ENCODE measurements at regions not wholly inside any gene's neighbourhood (a gene's known extent, or its start where the extent isn't known, plus 50 kb on each side); places are given as distances from the start of the nearest gene placed in this dataset.
"Not testable (repeated sequence)": the region's sequence is repeated elsewhere in the genome, so short reads cannot be mapped to it uniquely, and the experiment has no call there.

DNA sequence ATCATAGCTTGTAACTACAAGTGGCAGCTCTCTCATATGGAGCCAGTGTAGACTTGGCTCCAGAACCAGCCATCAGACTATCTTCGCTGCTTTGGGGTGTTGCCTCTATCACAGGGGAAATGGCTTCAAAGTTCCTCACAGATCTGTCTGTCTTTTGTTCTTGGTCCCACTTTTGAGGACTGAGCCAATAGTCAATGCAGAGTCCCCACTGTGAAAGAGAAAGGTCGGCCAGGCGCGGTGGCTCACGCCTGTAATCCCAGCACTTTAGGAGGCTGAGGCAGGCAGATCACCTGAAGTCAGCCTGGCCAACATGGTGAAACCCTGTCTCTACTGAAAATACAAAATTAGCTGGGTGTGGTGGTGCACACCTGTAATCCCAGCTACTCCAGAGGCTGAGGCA is 86.9 kb upstream of the FZD7 start:
- DNase-seq: not testable (repeated sequence)

DNA sequence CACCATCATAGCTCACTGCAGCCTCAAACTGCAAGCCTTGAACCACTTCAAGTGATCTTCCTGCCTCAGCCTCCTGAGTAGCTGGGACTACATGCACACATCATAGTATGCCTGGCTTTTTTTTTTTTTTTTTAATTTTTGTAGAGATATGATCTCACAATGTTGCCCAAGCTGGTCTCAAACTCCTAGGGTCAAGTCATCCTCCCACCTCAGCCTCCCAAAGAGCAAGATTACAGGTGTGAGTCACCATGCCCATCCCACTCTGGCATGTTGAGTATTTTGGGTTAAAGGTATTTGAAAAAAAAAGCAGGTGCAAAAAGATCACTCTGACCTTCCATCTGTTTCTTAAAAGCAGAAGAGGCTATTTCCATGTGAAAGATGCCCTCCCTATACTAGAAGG is 86.4 kb upstream of the FZD7 start:
- no peak for DNase-seq

DNA sequence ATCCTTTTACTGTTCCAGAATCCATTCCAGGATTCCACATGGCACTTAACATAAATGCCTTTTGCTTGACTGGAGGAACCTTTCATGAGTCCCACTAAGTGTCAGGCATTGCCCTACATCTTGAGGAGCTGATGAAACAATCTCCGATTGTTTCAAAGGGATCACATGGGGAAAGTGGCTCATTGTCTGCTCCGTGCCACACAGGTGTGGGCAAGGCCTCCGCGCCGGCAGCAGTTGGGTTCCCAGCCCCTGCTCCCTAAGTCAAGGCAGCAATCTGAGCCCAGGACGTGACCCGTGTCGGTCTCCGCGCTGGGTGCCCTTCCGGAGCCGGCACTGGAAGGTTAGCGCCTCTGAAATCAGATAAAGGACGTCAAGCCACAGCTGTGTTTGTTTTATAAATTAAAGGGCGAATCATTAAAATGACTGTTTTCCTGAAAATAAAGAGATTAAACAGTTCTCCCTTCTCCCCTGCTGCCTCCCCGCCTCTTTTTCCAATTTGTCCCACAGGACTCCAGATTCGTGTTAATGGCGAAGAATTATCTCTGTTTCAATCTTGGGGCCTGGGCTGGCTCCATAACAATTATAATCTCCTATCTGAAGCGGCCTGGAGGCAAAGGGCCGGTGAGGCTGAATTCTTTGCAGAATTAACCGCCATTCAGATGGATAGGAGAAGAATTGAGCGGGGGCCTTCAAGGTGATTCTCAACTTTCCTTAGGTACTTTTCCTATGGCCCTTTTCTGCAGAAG is 84.3 kb upstream of the FZD7 start:
- no peak for DNase-seq

DNA sequence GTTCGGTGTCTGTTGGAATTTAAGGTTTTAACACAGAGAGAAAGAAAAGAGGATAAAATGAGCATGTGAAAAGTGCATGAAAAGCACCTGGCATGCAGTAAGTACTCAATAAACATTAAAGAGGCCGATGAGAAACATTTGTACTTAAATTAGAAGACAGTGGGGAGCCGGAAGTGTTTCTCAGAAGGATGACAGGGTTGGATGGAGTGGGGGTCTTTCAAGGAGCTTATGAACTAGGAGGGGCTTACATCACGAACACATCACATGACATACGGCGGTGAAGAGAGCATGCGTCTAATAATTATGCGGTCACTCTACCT is 83.8 kb upstream of the FZD7 start:
- no peak for DNase-seq

DNA sequence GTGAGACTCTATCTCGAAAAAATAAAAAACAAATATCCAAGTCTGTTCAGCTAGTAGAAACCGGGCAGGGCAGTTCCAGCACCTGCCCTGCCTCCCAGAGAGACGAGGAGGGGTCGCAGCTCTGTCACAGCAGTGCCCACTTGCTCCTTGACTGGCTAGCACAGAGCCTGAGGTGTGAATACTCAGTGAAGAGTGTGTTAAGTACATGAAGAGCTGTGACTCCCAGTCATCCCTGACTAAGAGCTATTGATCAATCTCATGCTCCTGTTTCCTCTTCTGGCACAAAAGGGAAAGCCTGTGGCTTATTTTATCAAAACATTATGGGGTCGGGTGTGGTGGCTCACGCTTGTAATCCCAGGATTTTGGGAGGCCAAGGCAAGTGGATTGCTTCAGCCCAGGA is 83.0 kb upstream of the FZD7 start:
- no peak for DNase-seq

DNA sequence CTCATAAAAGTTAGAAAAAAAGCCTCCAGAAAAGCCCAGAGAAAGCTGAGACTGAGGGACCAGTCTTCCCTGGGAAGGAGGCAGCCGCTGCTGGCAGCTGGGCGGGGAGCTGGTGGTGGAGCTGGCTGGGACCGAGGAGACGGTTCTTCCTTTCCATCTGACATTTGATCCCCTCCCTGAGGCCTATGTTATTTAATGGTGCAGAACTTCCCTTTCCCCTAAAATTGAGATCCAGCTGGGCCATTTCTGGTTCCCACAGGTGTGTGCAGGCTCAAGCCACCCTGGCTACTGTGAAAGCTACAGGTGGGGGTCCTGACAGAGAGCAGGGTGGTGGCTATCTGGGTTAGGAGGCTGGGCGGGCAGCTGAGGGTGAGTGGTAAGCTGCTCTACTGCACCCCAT is 81.5 kb upstream of the FZD7 start:
- no peak for DNase-seq

DNA sequence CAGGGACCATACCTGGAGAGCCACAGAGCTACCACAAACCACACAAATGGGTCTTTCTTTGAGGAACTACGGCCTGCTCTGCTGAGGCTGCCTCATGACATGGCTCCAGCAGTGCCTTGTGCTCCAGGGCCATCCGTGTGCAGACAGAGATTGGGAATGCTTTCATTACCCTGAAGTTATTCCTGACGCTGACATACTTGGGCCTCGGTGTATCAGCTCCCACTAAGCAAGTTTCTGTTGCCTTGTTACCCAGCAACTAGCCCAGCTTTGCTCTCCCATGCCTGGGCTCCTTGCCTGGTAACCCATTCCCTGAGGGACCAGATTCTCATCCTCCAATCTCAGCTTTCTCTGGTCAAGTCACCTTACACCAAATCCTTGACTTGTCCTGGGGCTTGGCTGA is 80.3 kb upstream of the FZD7 start:
- DNase-seq: no peak

DNA sequence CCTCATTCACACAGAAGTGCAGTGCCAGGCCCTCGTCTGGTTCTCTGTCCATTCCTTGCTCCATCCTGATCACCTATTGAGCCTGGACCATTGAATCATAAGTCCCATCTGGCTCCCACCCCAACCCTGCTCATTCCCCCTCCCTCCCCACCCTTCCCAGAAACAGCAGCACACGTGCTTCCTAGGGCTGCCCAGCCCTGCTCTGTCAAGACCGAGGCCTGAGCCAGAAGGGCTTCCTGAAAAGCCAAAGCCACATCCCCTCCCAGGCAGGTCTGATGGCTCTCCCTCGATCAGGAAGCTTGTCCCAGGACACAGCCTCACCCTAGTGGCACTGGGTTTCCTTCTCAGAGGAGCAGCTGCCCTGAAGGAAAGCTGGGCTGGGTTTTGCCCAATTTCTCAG is 79.8 kb upstream of the FZD7 start:
- DNase-seq: no peak

DNA sequence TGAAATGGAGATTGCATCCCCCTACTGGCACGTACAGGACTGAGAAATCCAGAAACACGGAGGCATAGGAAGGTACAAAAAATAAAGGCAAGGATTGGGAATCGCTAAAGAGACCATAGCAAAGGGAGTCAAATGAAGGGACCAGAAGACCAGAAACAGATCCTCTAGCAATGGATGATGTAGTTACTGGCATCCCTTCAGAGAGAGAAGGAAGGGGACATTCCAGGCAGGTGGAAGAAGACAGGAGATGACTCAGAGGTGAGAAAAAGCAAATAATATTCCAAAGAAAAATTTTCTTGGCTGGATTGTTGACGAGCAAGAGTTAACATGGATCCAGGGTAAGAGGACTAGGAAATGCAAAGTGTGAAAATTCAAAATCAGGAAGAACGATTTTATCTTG is 78.4 kb upstream of the FZD7 start:
- DNase-seq: no peak

DNA sequence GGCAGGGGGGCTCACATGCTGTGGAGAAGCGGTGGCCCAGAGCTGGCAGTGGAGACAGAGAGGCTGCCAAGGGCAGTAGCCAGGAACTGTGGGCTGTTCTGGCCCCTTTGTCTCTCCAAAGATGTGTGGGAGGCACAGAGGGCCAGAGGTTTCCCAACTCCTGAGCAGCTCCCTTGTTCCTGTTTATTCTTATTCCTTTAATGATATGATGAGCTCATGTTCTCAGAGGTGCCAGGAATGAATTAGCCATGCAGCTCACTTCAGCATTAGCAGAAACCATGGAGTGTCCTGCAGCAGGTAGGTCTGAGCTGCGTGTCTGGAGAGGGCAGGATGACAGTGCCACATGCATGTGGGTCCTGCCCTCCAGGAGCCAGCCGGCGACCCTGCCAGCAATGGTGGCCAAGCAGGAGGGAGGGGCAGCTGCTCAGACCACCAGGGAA is 77.9 kb upstream of the FZD7 start:
- DNase-seq: no peak

DNA sequence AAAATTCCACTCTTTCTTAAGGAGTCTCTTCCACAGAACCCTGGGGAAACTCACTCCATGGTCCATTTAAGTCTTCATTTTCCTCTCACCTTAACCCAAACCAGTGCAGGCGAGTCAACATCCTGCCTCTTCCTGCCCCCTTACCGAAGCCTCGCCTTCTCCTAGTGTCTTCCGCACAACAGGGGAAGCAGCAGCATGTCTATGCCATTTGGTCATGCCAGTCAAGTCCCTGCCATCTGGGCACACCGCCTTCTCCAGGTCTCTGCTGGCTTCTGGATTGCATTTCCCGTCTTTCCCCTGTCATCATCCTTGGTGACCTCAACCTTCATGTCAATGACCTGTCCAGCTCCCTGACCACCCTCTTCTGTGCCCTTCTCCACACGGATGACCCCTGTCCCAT is 77.3 kb upstream of the FZD7 start:
- no peak for DNase-seq

DNA sequence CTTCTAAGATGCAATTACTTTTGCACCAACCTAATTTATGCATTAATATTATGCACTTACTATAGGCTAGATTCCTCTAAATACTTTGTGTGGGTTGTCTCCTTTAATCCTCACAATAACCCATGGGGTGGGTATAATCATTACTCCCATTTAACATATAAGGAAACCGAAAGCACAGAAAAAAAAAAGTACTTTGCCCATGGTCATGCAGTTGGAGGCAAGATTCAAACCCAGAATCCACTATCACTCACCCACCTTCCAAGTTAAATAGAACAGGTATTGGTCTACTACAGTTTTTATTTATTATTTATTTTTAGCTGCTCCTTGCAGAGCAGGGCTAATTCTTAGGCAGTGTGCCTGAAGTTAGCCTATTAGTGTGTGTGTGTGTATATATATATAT is 76.6 kb upstream of the FZD7 start:
- no peak for DNase-seq

DNA sequence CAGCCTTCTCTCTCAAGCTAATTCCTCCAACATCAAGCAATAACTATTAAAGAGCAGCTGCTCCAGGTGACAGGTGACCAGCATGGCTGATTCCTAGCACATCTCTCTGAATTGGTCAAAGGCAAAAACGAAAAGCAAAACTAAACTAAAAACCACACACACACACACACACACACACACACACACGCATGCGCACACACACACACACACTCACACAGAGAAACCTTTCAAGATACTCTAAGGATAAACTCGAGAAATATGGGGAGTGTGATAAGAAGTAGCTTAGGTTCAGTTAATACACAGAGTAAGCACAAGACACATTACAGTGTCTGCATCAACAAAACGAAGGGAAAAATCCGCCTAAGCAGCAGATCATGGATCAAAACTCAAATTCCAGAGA is 74.5 kb upstream of the FZD7 start:
- no peak for DNase-seq

DNA sequence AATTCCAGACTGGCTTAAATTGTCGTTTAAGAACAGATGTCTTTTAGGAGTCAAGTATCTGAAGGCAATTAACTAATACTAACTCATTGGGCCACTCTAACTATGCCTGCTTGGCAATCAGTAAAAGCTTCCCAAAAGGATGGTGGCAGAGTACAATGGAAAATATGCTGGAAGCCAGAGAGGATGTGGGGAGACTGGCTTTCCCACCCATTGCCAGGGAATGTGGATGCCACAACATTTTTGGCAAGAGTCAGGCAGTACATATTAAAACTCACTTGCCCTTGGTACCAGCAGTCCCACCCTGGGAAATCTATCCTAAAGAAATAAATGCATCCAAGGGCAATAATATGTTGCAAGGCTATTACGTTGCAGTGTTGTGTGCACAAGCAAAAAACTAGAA is 74.0 kb upstream of the FZD7 start:
- no peak for DNase-seq

DNA sequence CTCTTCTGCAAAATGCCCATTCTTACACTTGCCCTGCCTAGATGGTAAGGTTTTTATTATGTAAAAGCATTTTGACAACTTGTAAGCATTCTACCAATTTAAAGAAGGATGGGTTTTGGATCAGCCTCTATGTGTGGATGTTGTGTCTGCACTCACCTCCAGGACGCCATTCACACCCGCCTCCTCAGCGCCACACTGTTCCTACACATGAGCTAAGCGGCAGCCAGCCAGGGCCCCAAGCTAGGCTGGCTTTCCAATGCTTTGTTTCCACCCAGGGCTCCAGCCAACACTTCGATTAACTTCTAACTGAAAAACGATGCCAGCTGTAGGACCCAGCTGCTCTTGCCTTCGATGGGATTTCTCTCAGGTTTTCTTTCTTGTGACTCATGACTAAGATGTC is 73.3 kb upstream of the FZD7 start:
- peak; percentile 39 for DNase-seq

DNA sequence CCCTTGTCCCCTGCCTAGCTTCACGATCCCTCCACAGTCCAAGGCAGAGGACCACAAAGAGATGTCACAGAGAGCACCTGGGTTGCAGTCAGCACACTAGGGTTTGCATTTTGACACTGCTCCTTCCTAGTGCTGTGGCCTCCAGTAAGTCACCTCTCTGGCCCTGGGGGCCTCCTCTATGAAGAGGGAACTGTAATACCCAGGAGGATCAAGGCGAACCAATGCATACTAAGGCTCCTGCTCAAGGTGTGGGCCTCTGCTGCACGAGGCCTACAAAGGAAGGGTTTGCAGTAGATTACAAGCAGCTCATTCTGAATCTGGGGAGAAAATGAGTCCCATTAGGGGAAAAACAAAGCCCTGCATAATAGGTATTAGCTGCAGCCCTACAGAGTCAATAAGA is 72.3 kb upstream of the FZD7 start:
- DNase-seq: no peak

DNA sequence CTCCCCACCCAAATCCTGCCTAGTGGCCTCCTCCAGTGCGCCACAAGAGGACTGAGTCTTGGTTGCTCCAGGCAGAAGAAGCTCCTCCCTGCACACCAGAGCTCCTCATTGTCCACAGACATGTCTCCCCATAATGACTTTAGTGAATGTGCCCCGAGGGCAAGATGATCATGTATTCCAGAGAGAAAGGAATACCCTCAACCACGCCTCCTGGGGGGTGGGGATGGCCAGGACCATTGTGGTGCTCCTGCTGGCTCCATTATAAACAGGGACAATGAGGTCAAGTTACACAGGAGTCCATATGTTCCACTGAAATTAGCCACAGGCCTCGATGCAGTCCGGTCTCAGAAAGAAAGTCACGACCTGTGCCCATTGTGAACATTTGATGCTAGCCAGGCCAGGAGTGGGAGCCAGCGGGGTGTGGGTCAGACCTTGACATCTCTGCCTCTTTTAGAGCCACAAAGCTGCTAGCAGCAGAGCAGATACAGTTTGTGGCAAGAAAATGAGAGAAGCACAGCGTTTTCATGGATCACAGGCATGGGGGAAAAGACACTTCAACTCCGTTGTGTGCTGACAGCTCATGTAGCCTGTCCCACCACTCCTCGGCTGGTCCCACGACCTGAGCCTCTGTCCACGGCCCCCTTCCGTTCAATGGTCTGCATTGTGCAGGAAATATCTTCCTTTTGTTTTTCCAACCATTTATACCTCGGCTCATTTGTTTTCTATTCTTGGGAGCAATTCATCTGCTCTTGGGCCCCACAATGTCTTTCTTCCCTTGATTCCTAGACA is 70.7 kb upstream of the FZD7 start:
- no peak for DNase-seq

DNA sequence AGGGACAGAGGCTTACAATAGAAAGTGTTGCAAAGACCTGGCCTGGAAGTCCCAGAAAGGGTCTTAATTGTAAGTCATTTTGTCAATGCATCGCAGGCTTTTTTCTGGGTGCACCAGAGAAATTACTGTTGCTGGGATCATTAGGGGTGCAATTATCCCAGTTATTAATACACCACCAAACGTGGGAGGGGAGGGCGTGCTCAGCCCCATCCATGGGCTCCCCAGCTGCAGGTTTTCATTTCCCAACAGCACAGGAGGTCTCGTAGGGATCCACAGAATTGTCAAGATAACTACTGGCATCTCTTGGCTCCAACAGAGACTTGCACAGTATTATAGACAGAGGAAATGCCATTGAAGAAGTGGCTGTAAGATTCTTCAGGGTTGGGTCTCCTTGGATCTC is 69.6 kb upstream of the FZD7 start:
- no peak for DNase-seq

DNA sequence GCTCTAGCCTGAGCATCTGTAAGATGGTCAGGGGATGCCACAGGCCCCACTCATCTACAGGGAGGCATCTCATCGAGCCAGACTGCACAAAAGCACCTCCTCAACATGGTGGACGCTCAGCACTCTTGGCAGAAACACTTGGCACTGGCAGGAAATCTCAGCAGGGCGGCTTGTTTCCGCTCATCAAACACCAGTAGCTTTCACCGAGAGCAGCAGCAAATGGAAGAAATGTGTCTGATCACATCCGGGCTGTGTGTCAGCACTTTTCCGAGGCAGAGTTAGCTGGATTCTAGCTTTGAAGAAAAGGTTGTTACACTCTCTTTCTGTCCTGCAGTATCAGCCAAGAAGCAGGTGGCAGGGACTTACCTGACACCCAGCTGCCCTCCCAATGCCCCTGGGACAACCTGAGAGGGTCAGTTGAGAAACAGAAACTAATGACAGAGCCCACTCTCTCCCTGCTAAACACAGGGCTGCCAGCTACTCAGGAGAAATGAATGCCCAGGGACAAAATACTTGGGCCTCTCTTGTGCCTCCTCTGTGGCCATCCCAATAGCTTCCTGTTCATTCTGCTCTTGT is 68.9 kb upstream of the FZD7 start:
- peak; percentile 29 for DNase-seq

DNA sequence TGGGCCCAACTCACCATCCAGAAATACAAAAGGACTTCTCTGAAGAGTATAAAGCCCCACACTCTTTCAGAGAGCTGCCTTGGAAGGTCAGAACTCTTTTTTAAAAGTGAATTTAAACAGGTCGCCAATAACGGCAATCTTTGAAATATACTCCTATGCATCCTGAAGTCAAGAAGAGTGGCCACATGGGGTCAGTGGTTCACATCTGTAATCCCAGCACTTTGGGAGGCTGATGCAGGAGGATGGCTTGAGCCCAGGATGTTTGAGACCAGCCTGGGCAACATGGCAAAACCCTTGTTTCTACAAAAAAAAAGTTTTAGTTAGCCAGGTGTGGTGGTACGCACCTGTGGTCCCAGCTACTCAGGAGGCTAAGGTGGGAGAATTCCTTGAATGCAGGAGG is 68.1 kb upstream of the FZD7 start:
- no peak for DNase-seq

DNA sequence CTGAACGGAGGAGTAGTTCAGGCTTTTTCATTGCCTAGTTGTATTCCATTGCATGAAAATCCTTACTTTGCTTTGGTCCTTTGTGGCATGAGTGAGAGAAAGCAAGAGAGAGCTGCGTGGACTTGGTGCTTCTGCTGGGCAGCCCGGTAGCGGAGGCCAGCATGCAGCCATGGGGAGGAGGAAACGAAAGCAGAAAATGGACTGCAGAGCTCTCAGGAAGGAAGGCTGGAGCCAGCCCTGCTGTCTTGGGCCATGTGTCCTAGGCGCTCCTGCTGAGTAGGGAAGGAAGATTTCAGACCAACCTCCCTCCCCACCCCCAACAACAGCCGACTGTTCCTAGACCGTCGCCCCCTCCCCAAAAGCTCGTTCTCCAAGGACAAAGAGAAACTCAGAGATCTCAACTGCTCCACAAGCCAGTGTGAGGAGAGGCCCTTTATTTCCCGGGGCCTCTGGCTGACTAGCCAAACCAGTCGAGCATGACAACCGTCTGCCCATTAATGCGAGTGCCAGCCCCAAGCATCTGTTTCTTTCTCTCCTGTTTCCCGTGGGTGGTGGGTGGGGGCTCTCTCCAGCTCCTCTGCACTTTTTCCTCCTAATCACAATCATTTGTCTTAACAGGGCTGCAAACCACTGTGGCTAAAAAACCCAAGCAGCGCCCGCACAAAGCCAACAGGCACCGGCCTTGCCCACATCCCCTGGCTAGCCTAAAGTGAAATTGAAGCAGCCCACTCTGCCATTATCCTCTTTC is 66.8 kb upstream of the FZD7 start:
- peak; percentile 92 for DNase-seq

DNA sequence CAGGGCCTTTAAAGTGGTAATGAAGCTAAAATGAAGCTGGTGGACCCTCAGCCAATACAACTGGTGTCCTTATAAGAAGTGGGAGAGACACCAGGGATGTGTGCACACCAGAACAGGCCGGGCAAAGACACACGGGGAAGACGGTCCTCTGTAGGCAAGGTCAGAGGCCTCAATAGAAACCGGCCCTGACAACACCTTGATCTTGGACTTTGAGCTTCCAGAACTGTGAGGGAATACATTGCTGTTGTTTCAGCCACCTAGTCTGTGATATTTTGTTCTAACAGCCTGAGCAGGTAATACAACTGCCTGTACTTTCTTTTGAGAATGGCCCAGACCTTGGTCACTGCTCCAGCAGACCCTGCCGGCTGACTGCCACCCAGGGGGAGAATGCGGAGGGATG is 65.6 kb upstream of the FZD7 start:
- no peak for DNase-seq

DNA sequence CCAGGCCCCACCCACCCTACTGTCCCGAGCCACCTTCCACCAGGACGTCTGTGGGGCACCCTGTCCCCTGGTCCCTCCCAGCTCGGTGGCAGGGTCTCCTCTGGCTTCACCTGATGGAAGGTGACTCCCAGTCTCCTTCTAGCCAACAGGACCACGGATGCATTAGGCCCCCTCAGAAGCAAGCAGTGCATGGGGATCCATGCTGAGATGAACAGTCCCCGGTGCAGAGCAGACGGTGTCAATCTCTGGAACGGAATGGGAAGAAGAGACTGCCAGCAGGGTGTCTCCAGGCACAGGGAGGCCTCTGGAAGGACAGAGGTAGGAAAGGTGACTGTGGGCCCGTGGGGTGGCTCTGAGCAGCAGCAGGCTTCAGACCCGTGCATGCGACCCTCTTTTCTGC is 65.2 kb upstream of the FZD7 start:
- no peak for DNase-seq

Measured in NCI-H1694 treated with DMSO at 0.1 percent for 48 hours (cell line).